RPMI8226 (cell line): ENCODE measurements at regions not wholly inside any gene's neighbourhood (a gene's known extent, or its start where the extent isn't known, plus 50 kb on each side); places are given as distances from the start of the nearest gene placed in this dataset.

Experiments used
- DNase-seq: peaks from one replicate; pipeline ENCODE4 v3.0.0-alpha.2; 2015

- DNase-seq = peak; percentile 56
Measured at GRCh38 chr2:41414486-41415230, 633.2 kb upstream of the PKDCC start.

DNA sequence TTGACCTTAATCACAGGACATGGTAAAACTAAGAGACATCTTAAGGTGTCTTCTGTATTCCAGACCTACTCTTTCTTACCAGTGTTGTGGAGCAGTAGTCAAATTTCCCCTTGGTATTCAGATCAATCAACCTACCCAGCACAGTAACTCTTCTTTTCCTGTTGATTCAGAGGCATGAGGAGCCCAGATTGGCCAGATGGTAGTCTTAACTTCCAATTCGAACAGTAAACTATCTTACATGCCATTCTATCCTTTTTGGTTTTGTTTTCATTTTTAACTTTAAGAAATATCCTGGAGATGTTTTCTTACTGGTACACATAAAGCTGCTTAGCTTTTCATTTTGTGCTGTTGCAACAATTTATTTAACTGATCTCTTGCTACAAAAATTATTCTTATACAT lies 630.3 kb upstream of the PKDCC start:
- no peak for DNase-seq

GRCh38 chr2:41420219-41420618 lies 627.6 kb upstream of the PKDCC start:
- DNase-seq = no peak

DNA sequence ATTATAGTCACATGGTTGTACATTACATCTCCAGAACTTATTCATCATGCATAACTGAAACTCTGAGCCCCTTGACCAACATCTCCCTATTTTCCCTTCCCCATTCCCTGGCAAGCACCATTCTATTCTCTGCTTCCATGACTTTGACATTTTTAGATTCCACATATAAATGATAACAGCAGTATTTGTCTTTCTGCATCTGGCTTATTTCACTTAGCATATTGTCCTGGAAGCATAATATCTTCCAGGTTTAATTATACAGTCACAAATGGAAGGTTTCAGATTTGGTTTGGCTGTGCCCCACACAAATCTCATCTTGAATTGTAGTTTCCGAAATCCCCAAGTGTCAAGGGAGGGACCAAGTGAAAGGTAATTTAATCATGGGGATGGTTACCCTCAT lies 626.9 kb upstream of the PKDCC start:
- DNase-seq = no peak

GRCh38 chr2:41431756-41432155 lies 616.1 kb upstream of the PKDCC start:
- no peak for DNase-seq

GRCh38 chr2:41432459-41432858 lies 615.4 kb upstream of the PKDCC start:
- no peak for DNase-seq

DNA sequence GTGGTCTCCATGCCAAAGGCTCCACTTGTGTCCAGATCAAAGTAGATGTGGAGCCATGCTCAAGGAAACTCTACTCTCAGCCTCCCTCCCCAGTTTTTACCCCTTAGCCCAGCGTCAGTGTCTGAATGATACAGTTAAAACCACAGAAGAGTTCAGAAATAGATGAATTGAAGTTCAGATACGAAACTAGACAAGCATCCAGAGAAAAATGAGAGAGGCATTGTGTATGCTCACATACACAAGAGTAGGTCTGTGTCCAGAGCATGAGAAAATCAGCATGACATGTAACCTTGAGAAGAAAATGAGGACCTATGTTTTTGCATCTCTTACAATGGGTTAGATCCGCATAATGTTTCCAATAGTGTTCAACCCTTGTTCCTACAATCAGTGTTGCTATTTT lies 612.8 kb upstream of the PKDCC start:
- DNase-seq = no peak

DNA sequence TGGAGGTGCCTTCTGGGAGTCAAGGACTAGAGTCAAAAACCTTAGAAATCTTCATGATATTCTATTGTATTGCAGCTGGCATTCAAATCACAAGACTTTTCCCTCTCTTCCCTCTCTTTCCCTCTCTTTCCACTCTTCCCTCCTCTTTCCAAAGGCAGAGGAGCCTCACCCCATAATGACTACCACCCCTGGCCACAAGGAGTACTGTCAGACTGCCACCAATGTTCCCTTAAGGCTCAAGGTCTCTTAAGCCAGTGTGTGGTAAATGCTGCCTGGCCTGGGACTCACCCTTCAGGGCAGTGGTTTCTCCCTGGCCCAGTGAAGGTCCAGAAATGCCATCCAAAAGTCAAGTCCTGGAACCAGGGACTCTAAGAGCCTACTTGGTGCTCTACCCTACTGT lies 605.9 kb upstream of the PKDCC start:
- no peak for DNase-seq

DNA sequence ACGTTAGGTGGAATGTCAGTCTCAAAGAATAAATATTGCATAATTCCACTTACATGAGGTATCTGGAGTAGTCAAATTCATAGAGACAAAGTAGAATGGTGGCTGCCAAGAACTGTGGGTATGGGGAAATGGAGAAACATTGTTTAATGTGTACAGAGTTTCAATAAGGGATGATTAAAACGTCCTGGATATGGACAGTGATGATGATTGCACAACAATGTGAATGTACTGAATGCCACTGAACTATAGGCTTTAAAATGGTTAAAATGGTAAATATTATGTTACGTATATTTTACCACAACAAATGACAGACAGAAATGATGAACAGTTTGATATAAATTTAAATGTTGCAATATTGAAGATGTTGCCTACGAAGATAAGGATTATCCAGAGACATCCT lies 602.0 kb upstream of the PKDCC start:
- DNase-seq = no peak

DNA sequence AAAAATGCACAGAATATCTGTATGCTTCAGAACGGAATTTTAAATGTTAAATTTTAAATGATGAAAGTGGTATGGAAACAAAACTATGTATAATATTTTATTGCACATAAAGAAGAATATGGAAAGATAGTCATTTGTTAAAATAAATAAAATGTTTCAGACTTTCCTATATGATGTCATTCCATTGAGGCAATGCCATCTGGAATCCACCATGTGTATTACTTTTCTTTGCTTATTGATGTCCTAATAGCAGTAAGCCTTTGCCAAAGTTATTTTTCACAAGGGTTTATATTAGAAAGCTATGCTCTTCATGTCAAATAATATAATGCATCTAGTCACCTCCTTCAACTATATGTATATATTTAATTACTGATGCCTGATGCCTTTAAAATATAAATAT lies 601.6 kb upstream of the PKDCC start:
- no peak for DNase-seq

GRCh38 chr2:41448221-41448620 lies 599.6 kb upstream of the PKDCC start:
- DNase-seq = no peak

- no peak for DNase-seq
Measured at GRCh38 chr2:41457026-41457425, 590.8 kb upstream of the PKDCC start.

- no peak for DNase-seq
Measured at GRCh38 chr2:41460661-41461060, 587.2 kb upstream of the PKDCC start.

GRCh38 chr2:41464395-41464794 lies 583.4 kb upstream of the PKDCC start:
- DNase-seq = no peak

GRCh38 chr2:41475959-41476358 lies 571.9 kb upstream of the PKDCC start:
- DNase-seq = no peak

DNA sequence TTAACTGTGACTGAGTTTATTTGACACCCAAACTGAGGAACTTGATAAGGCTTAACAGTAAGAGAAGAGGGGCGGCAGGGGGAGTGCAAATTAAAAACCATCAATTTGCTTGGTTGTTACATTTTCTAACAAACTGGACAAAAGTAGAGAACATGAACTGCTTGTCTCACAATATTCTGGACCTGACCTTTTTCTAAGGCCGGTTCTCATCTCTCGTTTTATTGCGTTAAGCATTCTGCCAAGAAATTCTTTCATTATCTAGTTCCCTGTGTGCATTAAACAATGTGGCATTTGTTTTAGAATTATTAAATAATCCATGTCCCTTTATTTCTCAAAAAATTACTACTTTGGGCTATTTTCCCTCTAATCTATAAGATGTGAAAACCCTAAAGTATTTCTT lies 565.2 kb upstream of the PKDCC start:
- DNase-seq = no peak

GRCh38 chr2:41483226-41483625 lies 564.6 kb upstream of the PKDCC start:
- DNase-seq = no peak

DNA sequence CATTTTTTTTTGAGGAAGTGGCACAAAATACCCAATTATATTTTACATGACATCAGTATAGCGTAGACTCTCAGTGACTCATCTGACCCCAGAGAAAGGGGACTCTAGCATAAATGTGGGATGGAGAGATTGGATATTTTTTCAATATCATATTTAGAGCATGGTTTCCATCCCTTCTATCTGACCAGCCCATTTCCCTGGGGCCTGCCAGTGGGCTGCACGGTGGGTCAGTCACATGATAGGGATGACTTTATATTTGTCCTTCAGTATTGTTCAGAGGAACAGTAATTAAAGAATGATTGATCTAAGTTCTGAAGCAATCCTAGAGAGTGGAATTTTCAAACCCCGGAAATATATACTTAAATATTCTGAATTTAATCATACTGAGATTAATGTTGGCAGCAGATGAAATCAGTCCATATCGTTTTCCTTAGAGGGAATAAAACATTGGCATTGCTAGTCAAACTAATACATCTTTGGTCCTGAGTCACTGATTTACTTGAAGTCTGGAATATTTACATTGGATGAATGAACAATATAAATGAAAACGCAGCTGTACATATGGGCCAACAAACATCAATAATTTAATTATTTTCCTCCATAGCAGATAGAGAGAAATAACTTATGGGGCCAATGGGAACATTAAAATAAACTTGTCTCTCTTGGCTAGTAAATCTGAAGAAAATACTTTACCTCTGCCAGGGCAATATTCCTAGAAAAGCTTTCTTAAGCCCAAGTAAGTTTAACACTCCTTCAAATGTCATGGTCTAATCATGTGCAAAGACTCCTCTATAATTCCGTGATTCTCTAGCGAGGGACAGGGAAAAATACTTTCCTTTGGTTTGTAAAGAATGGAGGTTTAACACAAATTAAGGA lies 563.6 kb upstream of the PKDCC start:
- no peak for DNase-seq

DNA sequence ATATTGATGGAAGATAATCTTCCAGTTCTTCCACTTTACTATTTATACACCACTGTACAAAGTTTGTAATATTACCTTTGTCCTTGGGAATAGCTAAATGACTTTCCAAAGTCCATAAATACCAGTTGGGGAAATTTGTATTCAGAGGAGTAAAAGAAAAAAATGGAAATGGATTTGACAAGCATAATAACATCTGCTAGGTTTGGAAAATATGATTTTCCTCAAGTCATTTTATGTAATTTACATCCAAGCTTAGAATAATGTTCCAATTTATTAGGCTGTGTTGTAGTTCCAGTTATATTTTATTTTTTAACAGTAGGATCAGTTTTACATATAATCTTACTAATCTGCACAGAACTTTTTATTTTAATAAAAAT lies 563.0 kb upstream of the PKDCC start:
- DNase-seq = no peak

GRCh38 chr2:41486948-41487347 lies 560.9 kb upstream of the PKDCC start:
- no peak for DNase-seq

GRCh38 chr2:41488888-41489287 lies 558.9 kb upstream of the PKDCC start:
- DNase-seq = peak; percentile 17

GRCh38 chr2:41489638-41490037 lies 558.2 kb upstream of the PKDCC start:
- no peak for DNase-seq

DNA sequence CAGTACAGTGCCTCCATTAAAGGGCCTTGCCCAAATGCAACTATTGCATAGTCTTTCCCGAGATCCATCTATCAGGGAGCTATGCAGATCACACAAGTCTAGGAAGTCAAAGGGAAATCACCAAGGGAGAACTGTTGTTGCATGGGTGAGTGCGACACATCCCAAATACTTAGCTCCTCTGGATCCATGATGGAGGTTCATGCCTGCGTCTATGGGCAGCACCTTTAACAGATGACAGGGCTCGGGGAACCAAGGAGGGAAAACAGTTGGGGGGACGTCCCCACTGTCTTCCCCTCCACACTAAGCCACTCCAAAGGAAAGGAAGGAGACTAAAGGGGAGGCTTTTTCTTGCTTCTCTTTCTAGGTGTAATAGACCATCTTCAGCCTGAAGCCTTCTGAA lies 552.8 kb upstream of the PKDCC start:
- no peak for DNase-seq

DNA sequence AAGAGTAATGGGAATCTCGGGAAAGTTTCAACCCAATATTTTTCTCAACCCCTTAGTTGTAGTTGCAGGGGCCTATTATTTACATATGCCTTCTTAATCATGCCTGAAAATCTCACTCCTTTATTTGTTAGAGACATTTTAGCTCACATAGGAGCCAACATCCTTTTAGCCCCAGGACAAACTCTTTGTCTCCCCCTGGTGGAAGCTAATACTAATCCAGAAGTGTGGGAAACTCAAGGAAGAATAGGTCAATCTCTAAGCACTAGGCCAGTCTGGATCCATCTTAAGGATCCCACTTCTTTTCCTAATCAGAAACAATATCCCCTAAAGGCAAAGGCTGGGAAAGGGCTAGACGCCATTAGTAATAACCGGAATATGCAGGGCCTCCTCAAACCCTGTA lies 550.9 kb upstream of the PKDCC start:
- DNase-seq = peak; percentile 40

GRCh38 chr2:41498781-41499180 lies 549.0 kb upstream of the PKDCC start:
- DNase-seq = no peak
